HG03521 (cell line): ENCODE measurements at regions not wholly inside any gene's neighbourhood (a gene's known extent, or its start where the extent isn't known, plus 50 kb on each side); places are given as distances from the start of the nearest gene placed in this dataset.

ENCODE experiments used
- ATAC-seq: cut with Tn5 transposase; IDR thresholded peaks from one replicate; pipeline ENCODE4 v1.9.1; 2021; ENCODE audit warnings: mild to moderate bottlenecking, moderate library complexity; ENCODE audit not compliant: unreplicated experiment

DNA sequence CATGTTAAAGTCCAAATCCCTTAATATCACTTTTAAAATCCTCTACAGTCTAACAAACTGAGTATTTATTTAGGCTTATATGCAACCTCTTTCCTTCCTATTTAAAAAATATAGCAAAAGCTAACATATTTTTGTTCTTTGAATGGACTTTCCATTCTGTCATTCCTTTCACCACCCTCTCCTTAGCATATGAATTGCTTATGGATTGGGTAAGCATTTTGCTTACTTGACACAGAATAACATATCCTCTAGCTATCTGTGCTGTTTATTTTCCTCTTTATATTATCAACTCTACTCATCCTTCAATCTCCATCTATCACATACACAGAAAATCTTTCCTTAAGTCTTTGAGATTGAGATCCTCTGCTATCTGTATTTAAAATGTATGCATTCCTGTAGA is 206.1 kb upstream of the NEIL3 start:
- no peak for ATAC-seq

DNA sequence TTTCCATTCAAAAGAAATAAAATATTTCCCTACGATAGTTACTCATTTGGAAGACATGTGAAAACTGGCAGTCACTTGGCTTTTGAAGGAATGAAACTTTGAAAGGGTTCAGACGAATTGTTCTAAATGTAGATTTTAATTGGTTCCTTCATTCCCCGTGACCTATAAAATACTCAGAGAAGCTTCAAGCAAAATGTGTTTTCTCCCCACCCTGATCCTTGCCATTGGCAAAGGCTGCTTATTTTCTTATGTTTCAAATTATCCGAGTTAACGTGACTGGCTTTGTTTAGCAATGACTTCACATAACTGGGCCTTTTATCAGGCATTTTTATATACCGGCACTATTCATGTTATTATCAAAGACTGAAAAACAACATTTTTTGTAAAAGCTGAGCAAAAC is 204.1 kb upstream of the NEIL3 start:
- no peak for ATAC-seq

DNA sequence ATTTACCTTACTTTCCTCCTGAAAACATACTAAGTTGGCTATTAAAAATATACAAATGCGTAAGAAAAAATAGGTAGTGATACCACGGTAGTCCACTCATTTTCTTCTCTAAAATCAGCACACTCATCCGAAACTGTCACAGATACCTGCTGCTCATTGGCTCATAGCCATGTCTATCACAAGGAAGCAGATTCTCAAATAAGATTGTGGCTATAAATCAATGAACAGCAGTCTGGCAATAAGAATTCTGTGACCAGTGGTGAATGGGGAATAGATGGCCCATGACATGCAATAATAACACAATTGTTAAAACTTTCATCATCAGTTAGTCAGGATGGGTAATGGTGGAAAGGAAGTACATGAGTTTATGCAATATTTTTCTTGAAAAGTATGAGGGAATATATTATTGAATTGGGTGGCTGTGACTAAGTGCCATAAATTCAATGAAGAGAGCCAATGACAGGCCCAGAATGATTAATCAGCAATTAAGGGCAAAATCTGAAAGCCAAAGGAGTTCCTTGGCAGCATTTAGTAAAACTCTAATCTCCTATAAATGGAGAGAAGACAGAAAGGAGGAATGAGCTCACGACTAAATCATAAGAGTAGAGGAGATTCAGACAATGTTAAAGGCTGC is 202.3 kb upstream of the NEIL3 start:
- ATAC-seq = no peak

DNA sequence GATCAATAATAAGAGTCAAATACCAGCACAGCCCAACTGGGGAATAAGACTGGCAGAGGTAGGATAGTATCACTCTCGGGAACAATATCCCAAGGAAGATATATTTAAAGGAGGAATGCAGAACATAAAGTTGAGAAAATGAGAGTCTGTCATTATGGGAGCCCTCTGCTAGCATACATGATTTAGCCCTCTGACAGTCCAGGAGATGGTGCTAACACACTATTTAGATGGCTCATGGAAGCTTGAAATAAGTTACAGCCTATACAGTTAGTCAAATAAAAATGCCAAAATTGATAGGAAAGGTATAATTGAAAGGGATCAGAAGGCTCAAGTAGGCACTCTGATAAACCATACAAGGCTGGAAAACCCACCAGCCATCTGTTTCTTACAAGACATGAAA is 201.0 kb upstream of the NEIL3 start:
- ATAC-seq = no peak

DNA sequence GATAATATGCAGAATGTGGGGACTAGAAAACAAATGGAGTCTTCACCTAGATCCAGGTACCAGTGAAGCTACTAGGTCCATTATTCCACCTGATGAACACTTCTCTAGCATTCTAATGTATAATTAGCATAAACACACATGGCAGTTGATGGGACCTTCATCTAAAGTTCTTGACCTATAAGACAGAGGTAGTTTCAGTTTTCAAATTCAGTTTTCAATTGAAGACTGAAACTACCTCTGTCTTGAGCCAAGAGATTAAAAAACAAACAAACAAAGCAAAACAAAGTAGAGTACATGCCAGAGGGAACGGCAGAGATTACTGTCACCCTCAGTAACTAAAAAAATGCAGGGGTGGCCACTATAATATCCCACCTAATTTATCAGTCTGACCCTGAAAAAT is 199.9 kb upstream of the NEIL3 start:
- ATAC-seq = peak; percentile 52

DNA sequence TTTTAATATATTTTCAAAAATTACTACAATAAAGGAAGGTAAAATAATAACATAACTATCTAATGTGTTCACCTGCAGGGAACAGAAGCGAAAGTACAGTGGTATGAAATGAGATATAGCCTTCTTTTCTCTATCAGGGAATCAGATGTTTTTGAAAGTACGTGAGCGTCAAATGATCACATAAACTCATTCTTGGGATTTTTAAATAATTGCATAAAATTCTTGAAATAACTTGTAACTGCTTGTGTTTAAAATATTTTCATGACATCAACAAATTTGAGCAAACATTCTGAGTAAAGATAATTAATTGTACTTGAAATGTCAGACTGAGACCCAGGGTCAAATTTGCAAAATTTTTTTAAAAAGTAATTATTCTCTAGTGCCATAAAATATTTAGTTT is 193.5 kb upstream of the NEIL3 start:
- no peak for ATAC-seq

DNA sequence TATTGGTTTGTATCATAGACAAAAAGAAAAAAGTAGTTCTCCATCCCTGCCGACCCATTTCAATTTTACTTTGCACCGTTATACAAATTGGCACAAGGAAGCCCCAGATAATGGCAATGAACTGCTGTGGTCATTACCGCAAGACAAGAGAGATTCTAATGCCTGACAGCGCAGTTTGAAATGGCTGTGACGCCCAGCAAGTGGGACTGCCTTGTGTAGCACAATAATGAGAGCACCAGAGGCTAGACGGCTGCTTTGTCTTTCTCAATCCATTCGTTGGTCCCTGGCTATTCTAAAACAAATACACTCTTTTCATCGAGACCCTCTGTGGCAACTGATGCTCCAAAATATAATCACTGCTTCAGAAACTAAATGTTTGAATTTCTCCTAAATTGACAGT is 192.4 kb upstream of the NEIL3 start:
- no peak for ATAC-seq

DNA sequence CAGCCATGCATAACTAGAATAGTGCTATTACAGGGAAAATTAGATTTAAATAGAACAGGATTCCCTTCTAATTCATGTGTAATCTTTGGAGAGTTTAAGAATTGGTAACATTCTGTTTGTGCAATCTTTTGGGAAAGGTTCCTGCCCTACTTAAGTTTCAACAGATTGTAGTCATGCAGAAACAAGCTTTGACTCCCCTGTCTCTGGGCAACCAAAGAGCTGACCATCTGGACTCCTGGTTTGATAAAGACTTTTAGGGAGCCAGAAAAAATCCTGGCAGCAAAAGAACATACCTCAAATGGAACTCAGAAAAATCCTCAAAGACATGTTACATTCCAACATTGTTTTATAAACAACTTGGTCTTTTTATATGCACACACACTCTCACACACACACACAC is 191.1 kb upstream of the NEIL3 start:
- ATAC-seq = no peak

DNA sequence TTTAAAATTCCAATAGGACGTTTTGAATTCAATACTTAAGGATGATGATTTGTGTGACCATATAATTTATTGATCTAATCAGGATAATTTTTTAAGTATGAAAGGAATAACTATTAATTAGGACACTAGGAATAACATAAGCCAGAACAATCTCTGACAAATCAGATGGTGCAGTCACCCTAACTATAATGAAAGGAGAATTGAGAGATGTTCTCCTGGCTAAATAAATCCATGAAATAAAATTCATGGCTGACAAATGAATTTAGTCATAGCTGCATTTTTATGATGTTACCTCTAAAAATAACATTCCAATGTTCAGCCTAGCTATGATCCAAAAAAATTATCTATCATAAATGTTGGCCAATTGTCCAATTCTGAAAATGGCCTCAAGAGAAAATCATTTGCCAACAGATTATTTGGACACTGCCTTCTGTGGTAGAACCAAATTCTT is 190.6 kb upstream of the NEIL3 start:
- ATAC-seq = no peak

DNA sequence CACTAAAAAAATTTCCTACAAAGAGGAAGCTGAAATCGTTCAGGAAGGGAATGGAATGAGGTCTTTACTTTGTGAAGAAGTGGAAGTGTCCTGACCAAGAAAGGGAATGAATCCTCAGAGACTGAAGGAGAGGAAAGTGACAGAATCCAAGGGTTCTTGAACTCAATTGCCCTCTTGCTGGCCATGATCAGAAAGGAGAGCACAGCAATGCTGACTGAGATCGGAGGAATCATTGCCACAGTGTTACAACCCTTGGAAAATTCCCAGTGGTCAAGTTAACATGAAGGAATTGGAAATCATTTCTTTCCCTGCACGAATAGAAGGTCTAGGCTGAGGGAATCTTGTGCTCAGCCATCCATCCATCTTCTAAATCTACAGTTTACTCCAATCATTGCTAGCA is 190.0 kb upstream of the NEIL3 start:
- no peak for ATAC-seq

DNA sequence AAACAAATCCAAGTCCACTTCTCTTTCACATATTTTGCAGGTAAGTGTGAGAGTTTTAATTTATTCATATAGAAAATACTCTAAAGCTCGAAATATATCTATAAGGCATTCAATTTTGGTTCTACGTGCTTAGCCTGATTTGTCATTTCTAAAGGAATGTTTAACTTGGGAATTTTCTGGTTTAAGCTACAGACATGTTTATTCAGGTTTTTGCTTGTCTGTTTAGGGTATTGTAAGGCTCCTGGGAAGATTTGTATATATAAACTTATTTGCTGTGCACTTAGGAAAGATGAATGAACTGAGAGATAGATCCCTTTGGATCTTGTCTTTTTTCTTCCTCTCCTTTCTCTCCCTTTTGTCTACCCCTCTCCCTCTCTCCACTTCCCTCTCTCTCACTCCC is 185.9 kb upstream of the NEIL3 start:
- no peak for ATAC-seq

DNA sequence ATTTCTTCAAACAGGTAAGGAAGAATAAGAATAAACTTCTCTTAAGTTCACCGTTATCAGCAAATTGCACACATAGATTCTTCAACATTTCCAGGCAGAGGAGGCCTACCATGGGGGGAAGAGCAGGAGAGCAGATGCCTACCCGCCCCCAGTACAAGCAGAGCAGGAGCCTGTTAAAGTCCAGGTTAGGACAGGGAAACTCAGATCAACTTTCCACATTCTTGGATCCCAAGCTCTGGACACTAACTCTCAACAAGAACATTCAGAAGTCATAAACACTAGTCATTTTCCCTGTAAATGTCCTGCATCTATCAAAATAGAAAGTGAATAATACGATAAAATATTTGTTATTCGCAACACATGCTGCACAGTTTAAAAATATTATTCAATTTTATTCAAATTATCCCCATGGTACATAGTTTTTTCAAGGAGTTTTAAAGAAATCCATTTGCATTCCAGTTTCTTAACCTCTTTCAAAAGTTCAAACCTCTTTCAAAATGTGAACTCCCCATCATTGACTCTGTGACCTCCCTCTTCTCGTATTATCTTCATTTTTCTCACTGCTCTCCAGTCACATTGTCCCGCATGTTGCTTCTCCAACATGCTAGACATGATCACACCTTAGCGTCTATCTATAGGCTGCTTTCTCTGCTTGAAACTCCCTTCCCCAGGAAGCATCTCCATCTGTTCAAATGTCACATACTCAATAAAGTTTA is 185.2 kb upstream of the NEIL3 start:
- no peak for ATAC-seq

DNA sequence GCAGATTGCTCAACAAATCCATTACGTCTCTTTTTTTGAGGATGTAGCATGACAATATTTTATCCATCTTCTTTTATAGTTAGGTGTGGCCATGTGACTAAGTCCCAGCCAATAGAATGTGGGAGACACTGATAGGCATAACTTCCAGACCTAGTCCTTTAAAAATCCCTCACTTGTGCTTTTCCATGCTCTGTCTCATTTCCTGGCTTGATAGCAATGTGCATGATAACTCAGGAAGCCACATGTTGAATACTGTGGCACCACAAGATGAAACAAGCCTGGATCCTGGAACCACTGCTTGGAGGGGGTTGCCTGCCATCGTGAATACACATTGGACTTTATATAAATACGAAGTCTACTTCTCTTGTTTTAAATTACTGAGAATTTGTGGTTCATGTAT is 184.0 kb upstream of the NEIL3 start:
- no peak for ATAC-seq

DNA sequence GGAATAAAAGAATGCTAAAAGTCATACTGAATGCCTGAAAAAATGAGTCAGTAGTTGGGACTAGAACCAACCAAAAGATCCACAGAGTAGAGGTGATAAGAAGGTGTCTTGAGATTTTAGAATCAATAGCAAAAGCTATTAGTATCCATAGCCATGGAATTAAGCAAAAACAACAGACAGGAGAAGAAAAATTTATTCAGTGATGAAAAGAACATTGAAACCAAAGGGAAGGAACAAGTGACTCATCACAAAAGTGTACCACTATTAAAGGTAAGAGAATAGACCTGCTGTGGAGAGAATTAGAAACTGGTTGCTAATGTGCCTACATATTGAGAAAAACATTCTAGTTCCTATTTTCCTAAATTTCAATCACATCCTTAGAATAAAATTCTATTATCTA is 182.0 kb upstream of the NEIL3 start:
- ATAC-seq = no peak

DNA sequence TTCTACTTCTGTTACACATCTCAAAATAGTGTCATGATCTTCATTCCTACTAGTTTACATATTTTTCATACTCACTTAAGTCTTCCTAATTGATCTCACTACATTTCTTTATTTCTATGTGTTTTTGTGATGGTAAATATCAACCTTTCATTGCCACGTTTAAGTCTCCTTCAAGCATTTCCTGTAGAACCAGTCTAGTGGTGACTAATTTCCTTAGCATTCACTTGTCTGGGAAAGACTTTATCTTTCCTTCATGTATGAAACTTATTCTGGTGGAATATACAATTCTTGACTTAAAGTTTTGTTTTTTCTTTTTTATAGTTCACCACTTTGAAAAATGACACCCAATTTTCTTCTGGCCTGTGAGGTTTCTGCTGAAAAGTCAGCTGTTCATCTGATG is 181.4 kb upstream of the NEIL3 start:
- ATAC-seq = no peak

DNA sequence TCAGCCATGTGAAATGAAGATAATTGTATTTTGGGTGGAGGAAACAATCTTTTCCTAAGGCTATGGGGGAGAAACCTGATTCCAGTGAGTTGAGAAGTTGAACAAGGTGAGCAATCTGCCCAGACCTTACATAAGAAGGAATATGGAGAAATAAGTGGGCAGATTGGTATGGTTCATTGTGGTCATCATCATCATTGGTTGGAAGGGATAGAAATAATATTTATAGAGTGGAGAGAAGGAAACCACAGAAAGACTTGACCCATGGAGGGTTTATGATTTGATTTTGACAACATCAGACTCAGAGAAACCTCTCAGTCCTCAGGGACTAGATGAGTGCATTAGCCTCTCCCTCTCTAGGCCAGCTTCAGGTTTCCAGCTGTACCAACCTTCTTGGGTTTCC is 177.9 kb upstream of the NEIL3 start:
- ATAC-seq = no peak

DNA sequence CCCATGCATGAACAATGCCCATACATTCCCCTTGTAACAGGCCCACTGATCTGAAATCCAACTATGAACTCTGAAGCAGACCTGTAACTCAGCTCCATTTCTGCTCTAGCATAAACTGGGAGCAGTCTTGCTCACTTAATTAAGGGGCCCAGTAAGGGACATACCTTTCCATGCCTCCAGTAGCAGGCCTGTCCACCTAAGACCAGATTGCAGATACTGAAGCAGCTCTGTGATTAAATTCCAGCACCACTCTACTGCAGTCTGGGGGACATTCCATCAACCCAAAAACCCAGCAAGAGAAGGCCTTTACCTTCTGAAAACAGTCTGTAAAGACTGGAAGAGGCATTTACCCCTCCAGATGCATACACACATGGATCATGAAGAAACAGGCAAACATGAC is 162.0 kb upstream of the NEIL3 start:
- no peak for ATAC-seq

DNA sequence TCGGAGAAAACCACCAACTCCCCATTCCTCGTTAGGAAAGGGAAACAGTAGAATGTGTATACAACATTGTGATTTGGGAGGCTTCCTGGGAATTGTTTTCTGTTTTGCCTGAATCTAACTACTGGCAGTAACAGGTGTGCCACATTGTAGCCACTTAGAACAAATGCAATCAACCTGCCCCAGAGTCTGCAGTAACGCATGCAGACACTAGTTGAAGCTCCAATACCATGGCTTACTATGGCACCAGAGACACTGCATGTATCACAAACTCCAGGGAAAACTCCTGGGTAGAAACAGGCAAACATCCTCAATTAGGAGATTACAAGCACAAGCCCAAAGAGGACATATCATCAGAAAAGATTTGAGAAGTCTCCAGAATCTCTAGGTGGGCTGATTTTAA is 154.2 kb upstream of the NEIL3 start:
- no peak for ATAC-seq

DNA sequence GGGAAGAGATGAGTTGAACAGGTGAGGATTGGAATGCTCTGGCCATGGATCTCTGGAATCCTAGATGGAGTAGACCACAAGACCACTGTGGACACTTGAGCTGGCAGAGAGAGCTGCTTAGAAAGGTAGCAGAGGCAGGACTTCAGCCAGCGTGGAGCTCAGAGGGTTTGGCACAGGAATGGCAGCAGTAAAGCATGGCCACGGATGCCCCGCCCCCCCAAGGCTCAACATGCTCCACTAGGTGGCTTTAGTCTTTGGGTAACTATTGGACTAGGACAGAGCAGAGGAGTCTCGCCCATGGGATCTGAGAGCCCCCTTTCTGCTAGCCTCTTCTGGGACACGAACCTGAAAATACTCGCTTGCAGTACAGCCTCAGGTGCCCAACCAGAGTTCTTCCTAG is 150.1 kb upstream of the NEIL3 start:
- ATAC-seq = no peak

DNA sequence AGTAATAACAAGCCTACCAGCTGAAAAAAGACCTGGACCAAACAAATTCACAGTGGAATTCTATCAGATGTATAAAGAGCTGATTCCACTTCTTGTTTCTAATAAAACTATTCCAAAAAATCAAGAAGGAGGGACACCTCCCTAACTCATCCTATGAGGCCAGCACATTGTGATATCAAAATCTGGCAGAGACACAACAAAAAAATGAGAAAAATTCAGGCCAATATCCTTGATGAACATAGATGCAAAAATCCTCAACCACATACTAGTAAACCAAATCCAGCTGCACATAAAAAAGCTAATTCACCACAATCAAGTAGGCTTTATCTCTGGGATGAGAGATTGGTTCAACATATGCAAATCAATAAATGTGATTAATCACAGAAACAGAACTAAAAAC is 147.9 kb upstream of the NEIL3 start:
- ATAC-seq = no peak

DNA sequence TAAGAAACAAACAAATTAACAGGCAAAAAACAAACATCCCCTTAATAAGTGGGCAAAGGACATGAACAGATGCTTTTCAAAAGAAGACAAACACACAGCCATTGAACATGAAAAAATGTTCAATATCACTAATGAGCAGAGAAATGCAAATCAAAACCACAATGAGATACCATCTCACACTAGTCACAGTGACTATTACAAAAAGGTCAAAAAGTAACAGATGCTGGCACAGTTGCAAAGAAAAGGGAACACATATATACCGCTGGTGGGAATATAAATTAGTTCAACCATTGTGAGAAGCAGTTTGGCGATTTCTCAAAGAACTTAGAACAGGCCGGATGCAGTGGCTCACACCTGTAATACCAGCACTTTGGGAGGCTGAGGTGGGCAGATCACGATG is 146.1 kb upstream of the NEIL3 start:
- ATAC-seq = no peak

DNA sequence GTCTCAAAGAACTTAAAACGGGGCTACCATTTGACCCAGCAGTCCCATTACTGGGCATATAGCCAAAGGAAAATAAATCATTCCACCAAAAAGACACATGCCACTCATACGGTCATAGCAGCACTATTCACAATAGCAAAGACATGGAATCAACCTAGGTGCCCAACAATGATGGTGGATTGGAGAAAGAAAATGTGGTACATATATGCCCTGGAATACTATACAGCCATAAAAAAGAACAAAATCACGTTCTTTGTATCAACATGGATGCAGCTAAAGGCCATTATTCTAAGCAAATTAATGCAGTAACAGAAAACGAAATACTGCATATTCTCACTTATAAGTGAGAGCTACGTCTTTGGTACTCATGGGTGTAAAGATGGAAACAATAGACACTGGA is 138.1 kb upstream of the NEIL3 start:
- no peak for ATAC-seq

DNA sequence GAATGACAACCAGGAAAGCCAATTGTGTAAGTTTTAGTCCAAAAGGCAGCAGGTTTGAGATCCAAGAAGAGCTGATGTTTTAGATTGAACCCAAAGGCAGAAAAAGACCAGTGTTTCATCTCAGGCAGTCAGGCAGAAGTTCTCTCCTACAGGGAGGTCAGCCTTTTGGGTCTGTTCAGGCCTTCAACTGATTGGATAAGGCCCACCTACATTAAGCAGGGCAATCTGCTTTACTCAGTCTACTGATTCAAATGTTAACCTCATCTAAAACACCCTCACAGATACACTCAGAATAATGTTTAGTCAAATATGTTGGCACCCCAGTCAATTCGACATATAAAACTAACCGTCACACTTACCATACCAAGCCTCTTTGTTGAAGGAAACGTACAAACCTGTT is 134.2 kb upstream of the NEIL3 start:
- no peak for ATAC-seq
